ENCODE measurements at regions not wholly inside any gene's neighbourhood (a gene's known extent, or its start where the extent isn't known, plus 50 kb on each side); places are given as distances from the start of the nearest gene placed in this dataset.
"Not testable (repeated sequence)": the region's sequence is repeated elsewhere in the genome, so short reads cannot be mapped to it uniquely, and the experiment has no call there.

DNA sequence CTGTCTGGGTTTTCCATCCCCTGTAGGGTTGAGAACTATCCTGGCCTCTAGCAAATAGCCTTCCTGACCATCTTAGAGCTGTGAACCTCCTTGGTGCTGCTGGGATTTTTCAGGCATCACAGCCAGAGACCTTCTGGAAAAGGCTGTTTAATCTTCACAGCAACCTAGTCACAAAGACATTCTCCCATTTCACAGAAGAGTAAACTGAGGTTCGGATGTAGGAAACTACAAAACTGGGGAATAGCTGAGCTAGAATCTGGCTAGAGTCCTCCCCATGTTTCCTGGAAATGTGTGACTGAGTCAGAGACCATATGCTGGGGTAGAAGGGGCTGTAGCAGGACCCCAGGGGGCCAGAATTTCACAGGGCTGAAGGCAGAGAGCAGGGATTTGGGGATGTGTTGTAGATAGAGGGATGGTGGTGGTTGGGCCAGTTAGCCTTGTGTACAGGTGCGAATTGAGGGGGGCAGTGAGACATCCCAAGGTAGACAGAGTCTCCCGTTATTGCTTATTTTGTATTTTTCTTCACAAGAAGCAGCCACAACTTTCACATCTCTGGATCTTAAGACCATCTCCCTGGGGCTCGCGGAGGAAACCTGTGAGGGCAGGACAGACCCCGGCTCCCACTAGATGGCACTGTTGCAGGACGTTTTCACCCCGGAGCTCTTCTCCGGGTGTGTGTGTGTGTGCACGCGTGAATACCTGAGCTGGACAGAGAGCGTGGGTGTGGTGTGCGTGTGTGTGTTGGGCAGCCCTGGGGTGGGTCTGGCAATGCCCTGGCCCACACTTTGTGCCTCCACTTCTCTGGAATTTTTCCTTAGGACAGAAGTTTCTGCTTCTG is 66.9 kb upstream of the PRR23C start:
- H3K27ac ChIP-seq: no peak overlapping the region
- H3K4me3 ChIP-seq: no peak overlapping the region
- H3K9me3 ChIP-seq: no peaks in the 10 kb centered on the region
- TF ChIP-seq, protein P1, sequence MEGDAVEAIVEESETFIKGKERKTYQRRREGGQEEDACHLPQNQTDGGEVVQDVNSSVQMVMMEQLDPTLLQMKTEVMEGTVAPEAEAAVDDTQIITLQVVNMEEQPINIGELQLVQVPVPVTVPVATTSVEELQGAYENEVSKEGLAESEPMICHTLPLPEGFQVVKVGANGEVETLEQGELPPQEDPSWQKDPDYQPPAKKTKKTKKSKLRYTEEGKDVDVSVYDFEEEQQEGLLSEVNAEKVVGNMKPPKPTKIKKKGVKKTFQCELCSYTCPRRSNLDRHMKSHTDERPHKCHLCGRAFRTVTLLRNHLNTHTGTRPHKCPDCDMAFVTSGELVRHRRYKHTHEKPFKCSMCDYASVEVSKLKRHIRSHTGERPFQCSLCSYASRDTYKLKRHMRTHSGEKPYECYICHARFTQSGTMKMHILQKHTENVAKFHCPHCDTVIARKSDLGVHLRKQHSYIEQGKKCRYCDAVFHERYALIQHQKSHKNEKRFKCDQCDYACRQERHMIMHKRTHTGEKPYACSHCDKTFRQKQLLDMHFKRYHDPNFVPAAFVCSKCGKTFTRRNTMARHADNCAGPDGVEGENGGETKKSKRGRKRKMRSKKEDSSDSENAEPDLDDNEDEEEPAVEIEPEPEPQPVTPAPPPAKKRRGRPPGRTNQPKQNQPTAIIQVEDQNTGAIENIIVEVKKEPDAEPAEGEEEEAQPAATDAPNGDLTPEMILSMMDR (IDR thresholded peaks at IDR 0.05): peak; percentile 53 to 67
- H3K4me1 ChIP-seq: no peaks in the 10 kb centered on the region
- H3K36me3 ChIP-seq: no peaks in the 10 kb centered on the region
- peaks cover 0 to 9% of the 10 kb centered on the region in 2 donors for H3K27me3 ChIP-seq
- peak; percentile 94 for ATAC-seq
- peak in 3 of 4 donors; percentile 28 to 59 (median 55) for DNase-seq
- intact Hi-C loops (cut with DNase I): loop anchor here in 1 of 2 donors (5.0 kb wide), 1 partner anchor 216 kb away; no protein-coding TSS in a partner anchor

DNA sequence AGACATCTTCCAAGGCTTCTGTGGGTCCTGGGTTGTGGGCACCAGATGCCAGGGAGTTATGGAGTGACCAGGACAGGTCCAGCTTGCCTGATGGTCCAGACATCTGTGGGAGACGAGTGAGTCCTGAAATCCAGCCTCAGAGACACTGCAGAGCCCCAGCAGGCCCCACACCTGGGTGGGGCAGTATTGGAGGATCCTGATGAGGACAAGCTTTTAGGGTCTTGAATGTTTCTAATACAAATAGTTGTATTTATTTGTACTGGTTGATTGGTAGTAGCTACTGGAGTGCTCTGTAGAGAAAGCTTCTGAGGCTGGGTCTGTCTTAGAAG is 67.5 kb upstream of the PRR23C start:
- TF ChIP-seq, protein P1 (IDR thresholded peaks at IDR 0.05): no peak
- no peak for DNase-seq
- ATAC-seq: no peak
- H3K4me1 ChIP-seq: no peaks in the 10 kb centered on the region
- H3K27ac ChIP-seq: no peak overlapping the region
- H3K36me3 ChIP-seq: no peaks in the 10 kb centered on the region
- no peak overlapping the region for H3K4me3 ChIP-seq
- no peaks in the 10 kb centered on the region for H3K9me3 ChIP-seq
- peaks cover 0 to 6% of the 10 kb centered on the region in 2 donors for H3K27me3 ChIP-seq
- intact Hi-C loops (cut with DNase I): loop anchor here in 1 of 2 donors (5.0 kb wide), 1 partner anchor 215 kb away; no protein-coding TSS in a partner anchor

DNA sequence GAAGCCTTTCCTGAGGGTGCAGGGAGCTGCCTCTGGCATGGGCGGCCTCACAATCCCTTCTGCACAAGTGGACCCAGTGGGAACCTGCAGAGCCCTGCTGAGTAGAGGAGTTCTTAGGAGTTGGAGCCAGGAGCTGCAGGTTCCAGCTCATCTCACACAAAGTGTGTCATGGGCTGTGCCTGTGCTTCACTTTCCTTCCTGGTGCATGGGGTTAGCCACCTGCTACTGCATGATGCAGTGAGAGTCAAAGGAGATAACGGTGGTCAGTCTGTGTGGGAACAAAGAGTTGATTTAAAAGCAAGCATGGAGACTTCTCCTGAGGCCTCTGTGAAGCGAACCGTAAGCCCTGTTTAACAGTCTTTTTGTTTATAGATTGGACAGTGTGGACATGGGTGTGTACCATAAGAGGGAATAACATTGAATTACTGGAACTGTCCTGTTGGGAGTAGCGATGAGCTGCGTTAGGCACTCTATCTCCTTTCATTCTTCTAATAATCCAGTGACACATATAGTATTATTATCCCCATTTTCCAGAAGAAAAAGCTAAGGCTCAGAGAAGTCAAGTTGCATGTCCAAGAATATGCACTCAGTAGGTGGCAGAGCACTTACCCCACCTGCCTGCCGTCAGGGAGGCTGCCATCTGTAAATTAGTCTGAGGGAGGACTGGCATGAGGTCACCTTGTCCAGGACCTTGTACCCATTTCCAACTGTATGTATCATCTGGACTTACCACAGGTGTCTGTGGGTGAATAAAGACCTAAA is 68.7 kb upstream of the PRR23C start:
- DNase-seq (no peak), ATAC-seq (no peak)
- TF ChIP-seq, protein P1 (IDR thresholded peaks at IDR 0.05): no peak
- intact Hi-C loops (cut with DNase I): loop anchor here in 1 of 2 donors (5.0 kb wide), 1 partner anchor 214 kb away; no protein-coding TSS in a partner anchor
- no peaks in the 10 kb centered on the region for H3K36me3 ChIP-seq
- no peaks in the 10 kb centered on the region for H3K4me1 ChIP-seq
- no peak overlapping the region for H3K27ac ChIP-seq
- H3K27me3 ChIP-seq: no peaks in the 10 kb centered on the region
- H3K4me3 ChIP-seq: no peak overlapping the region
- H3K9me3 ChIP-seq: no peaks in the 10 kb centered on the region

DNA sequence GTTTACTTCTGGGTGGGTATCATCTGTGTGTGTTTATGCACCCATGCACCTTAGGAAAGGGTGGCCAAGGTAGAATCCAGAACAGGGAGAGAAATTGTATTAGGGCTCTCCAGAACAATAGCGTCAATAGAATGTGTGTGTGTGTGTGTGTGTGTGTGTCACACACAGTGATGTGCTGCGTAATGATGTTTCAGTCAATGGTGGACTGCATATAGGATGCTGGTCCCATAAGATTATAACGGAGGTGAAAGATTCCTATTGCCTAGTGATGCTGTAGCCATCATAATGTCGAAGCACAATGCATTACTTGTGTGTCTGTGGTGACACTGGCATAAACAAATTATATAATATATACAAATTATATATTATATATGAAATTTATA is 69.3 kb upstream of the PRR23C start:
- H3K36me3 ChIP-seq: no peaks in the 10 kb centered on the region
- intact Hi-C loops (cut with DNase I): loop anchor here in 1 of 2 donors (5.0 kb wide), 1 partner anchor 213 kb away; no protein-coding TSS in a partner anchor
- H3K4me1 ChIP-seq: no peaks in the 10 kb centered on the region
- no peak overlapping the region for H3K27ac ChIP-seq
- H3K4me3 ChIP-seq: no peak overlapping the region
- H3K27me3 ChIP-seq: no peaks in the 10 kb centered on the region
- H3K9me3 ChIP-seq: no peaks in the 10 kb centered on the region
- TF ChIP-seq, protein P1 (IDR thresholded peaks at IDR 0.05): no peak
- DNase-seq: no peak
- no peak for ATAC-seq

DNA sequence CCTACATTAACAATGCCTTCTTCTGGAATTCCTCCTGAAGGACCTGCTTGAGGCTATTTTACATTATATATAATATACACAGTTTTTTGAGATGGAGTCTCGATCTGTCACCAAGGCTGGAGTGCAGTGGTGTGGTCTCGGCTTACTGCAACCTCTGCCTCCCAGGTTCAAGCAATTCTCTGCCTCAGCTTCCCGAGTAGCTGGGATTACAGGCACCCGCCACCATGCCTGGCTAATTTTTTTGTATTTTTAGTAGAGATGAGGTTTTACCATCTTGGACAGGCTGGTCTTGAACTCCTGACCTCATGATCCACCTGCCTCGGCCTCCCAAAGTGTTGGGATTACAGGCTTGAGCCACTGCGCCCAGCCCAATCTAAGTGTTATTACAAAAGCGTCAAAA is 71.9 kb upstream of the PRR23C start:
- H3K4me3 ChIP-seq; ATAC-seq; DNase-seq; H3K4me1 ChIP-seq; H3K27ac ChIP-seq; intact Hi-C loops (cut with DNase I); H3K36me3 ChIP-seq; H3K9me3 ChIP-seq; H3K27me3 ChIP-seq: not testable (repeated sequence)

Data from left lung (tissue), 4 donors.